HL-60 (cell line): ENCODE measurements at regions not wholly inside any gene's neighbourhood (a gene's known extent, or its start where the extent isn't known, plus 50 kb on each side); places are given as distances from the start of the nearest gene placed in this dataset.

Source experiments
- DNase-seq, 2 experiments: peaks; one replicate each; pipeline ENCODE4 v3.0.0-alpha.2; 2010 to 2020; ENCODE audit warnings: low read depth in 1 of 2, low spot score in 1 of 2
- H3K27ac ChIP-seq: fragments of 250-450 bp; sonication (Bioruptor Pico); replicated peaks from 2 replicates; pipeline ENCODE4 v1.5.1; 2020; ENCODE audit warnings: mild to moderate bottlenecking, moderate library complexity
- H3K27me3 ChIP-seq: fragments of 250-450 bp; sonication (Bioruptor Pico); 2 replicates; pipeline ENCODE4 v1.5.1; 2021; ENCODE audit warnings: mild to moderate bottlenecking, moderate library complexity; ENCODE audit not compliant: insufficient read depth, poor library complexity, severe bottlenecking
- H3K4me3 ChIP-seq: replicated peaks from 2 replicates; pipeline ENCODE4 v1.5.1; 2011; ENCODE audit warnings: mild to moderate bottlenecking, control low read depth, low read length; ENCODE audit not compliant: insufficient read depth
- CTCF ChIP-seq: IDR thresholded peaks from one replicate; pipeline ENCODE4 v1.5.1; 2011; ENCODE audit warnings: low read length, control low read depth, inconsistent platforms; ENCODE audit not compliant: insufficient read depth
- GABPA ChIP-seq: IDR thresholded peaks from 2 replicates; pipeline ENCODE4 v1.6.1; 2012; ENCODE audit warnings: low read depth
- POLR2AphosphoS5 ChIP-seq: IDR thresholded peaks from 2 replicates; pipeline ENCODE4 v1.6.1; 2012; ENCODE audit warnings: low read depth
- REST ChIP-seq: IDR thresholded peaks from 2 replicates; pipeline ENCODE4 v1.6.1; 2012; ENCODE audit warnings: low read depth; ENCODE audit not compliant: insufficient replicate concordance
- SPI1 ChIP-seq: IDR thresholded peaks from 2 replicates; pipeline ENCODE4 v1.6.1; 2012; ENCODE audit warnings: low read depth, mild to moderate bottlenecking, borderline replicate concordance

- no peak overlapping the region for H3K4me3 ChIP-seq
- TF ChIP-seq CTCF: no peak
- no peak for TF ChIP-seq GABPA
- TF ChIP-seq SPI1: no peak
- no peak for TF ChIP-seq REST
- no peak for TF ChIP-seq POLR2AphosphoS5
- H3K27ac ChIP-seq: no peak overlapping the region
- no peak for DNase-seq
- peaks cover 3% of the 10 kb centered on the region for H3K27me3 ChIP-seq
These were observed 140.9 kb upstream of the CTTNBP2NL start for GRCh38 chr1:112255080-112255479.

- peaks cover 3% of the 10 kb centered on the region for H3K27me3 ChIP-seq
- no peak for DNase-seq
- H3K27ac ChIP-seq: no peak overlapping the region
- H3K4me3 ChIP-seq: no peak overlapping the region
- TF ChIP-seq CTCF (no peak), GABPA (no peak), POLR2AphosphoS5 (no peak), SPI1 (no peak), REST (no peak)
These were observed 139.6 kb upstream of the CTTNBP2NL start for GRCh38 chr1:112256411-112256810.

GRCh38 chr1:112257043-112257835 is 138.8 kb upstream of the CTTNBP2NL start:
- H3K27ac ChIP-seq: no peak overlapping the region
- H3K27me3 ChIP-seq: peaks cover 3% of the 10 kb centered on the region
- DNase-seq: no peak
- no peak overlapping the region for H3K4me3 ChIP-seq
- no peak for TF ChIP-seq CTCF
- TF ChIP-seq POLR2AphosphoS5: no peak
- no peak for TF ChIP-seq REST
- no peak for TF ChIP-seq SPI1
- no peak for TF ChIP-seq GABPA
